ENCODE measurements at regions not wholly inside any gene's neighbourhood (a gene's known extent, or its start where the extent isn't known, plus 50 kb on each side); places are given as distances from the start of the nearest gene placed in this dataset.
"Not testable (repeated sequence)": the region's sequence is repeated elsewhere in the genome, so short reads cannot be mapped to it uniquely, and the experiment has no call there.

- no peaks in the 10 kb centered on the region for H3K27me3 ChIP-seq (ENCODE audit: control insufficient read depth, insufficient read depth, low read length)
- Mint-ChIP-seq H3K4me1 (no peaks in the 10 kb centered on the region), H3K36me3 (no peaks in the 10 kb centered on the region), H3K4me3 (no peak overlapping the region), H3K9me3 (no peaks in the 10 kb centered on the region), H3K27me3 (ENCODE audit: low read depth in 2 of 2) (no peaks in the 10 kb centered on the region), H3K27ac (no peak overlapping the region)
- no peaks in the 10 kb centered on the region for H3K36me3 ChIP-seq (ENCODE audit: control insufficient read depth, insufficient read depth, low read length)
- intact Hi-C loops (cut with micrococcal nuclease), result no loop called here
- no peak overlapping the region for H3K4me3 ChIP-seq (ENCODE audit: low read length)
- WGBS (ENCODE audit: insufficient coverage), result 67% methylated on average over 1 of the region's 2 CpGs
- ATAC-seq (no peak), DNase-seq (no peak)
- H3K9me3 ChIP-seq (ENCODE audit: control insufficient read depth, insufficient read depth, low read length), result no peaks in the 10 kb centered on the region
- TF ChIP-seq CTCF (IDR thresholded peaks at IDR 0.05), result no peak
- no peak overlapping the region for H3K27ac ChIP-seq (ENCODE audit: low read length)
- H3K4me1 ChIP-seq (ENCODE audit: control insufficient read depth, insufficient read depth, low read length), result no peaks in the 10 kb centered on the region
These were observed 108.9 kb upstream of the AHI1 start for GRCh38 chr6:135606392-135606791.

GRCh38 chr6:135608031-135608430 is 110.5 kb upstream of the AHI1 start:
- no peaks in the 10 kb centered on the region for H3K4me1 ChIP-seq (ENCODE audit: control insufficient read depth, insufficient read depth, low read length)
- Mint-ChIP-seq H3K27me3 (ENCODE audit: low read depth in 2 of 2) (no peaks in the 10 kb centered on the region), H3K9me3 (no peaks in the 10 kb centered on the region), H3K4me1 (no peaks in the 10 kb centered on the region), H3K4me3 (no peak overlapping the region), H3K36me3 (no peaks in the 10 kb centered on the region), H3K27ac (no peak overlapping the region)
- TF ChIP-seq CTCF (IDR thresholded peaks at IDR 0.05), result no peak
- H3K9me3 ChIP-seq (ENCODE audit: control insufficient read depth, insufficient read depth, low read length), result no peaks in the 10 kb centered on the region
- no peak for DNase-seq
- H3K4me3 ChIP-seq (ENCODE audit: low read length), result no peak overlapping the region
- ATAC-seq, result no peak
- H3K27me3 ChIP-seq (ENCODE audit: control insufficient read depth, insufficient read depth, low read length), result no peaks in the 10 kb centered on the region
- no peak overlapping the region for H3K27ac ChIP-seq (ENCODE audit: low read length)
- WGBS (ENCODE audit: insufficient coverage), result 95% methylated on average over 3 of the region's 3 CpGs
- H3K36me3 ChIP-seq (ENCODE audit: control insufficient read depth, insufficient read depth, low read length), result no peaks in the 10 kb centered on the region
- intact Hi-C loops (cut with micrococcal nuclease), result no loop called here

- H3K9me3 ChIP-seq (ENCODE audit: control insufficient read depth, insufficient read depth, low read length); H3K4me3 Mint-ChIP-seq; intact Hi-C loops (cut with micrococcal nuclease); H3K4me1 ChIP-seq (ENCODE audit: control insufficient read depth, insufficient read depth, low read length); H3K9me3 Mint-ChIP-seq; DNase-seq; H3K36me3 ChIP-seq (ENCODE audit: control insufficient read depth, insufficient read depth, low read length); ATAC-seq; H3K36me3 Mint-ChIP-seq; H3K27me3 Mint-ChIP-seq (ENCODE audit: low read depth in 2 of 2); H3K27ac ChIP-seq (ENCODE audit: low read length); H3K27ac Mint-ChIP-seq; H3K4me3 ChIP-seq (ENCODE audit: low read length); H3K27me3 ChIP-seq (ENCODE audit: control insufficient read depth, insufficient read depth, low read length); H3K4me1 Mint-ChIP-seq: not testable (repeated sequence)
- 100% methylated on average over 2 of the region's 6 CpGs for WGBS (ENCODE audit: insufficient coverage)
These were observed 112.7 kb upstream of the AHI1 start for GRCh38 chr6:135610192-135610591.

- Histone ChIP-seq H3K4me3 (ENCODE audit: low read length) (no peak overlapping the region), H3K36me3 (ENCODE audit: control insufficient read depth, insufficient read depth, low read length) (no peaks in the 10 kb centered on the region), H3K9me3 (ENCODE audit: control insufficient read depth, insufficient read depth, low read length) (no peaks in the 10 kb centered on the region), H3K4me1 (ENCODE audit: control insufficient read depth, insufficient read depth, low read length) (no peaks in the 10 kb centered on the region), H3K27ac (ENCODE audit: low read length) (no peak overlapping the region), H3K27me3 (ENCODE audit: control insufficient read depth, insufficient read depth, low read length) (no peaks in the 10 kb centered on the region)
- H3K9me3 Mint-ChIP-seq, result no peaks in the 10 kb centered on the region
- no peak overlapping the region for H3K4me3 Mint-ChIP-seq
- WGBS (ENCODE audit: insufficient coverage), result 100% methylated on average over 1 of the region's 2 CpGs
- peaks cover 0 to 13% of the 10 kb centered on the region in 2 donors for H3K27me3 Mint-ChIP-seq (ENCODE audit: low read depth in 2 of 2)
- DNase-seq (no peak), ATAC-seq (no peak)
- intact Hi-C loops (cut with micrococcal nuclease), result no loop called here
- no peaks in the 10 kb centered on the region for H3K36me3 Mint-ChIP-seq
- no peaks in the 10 kb centered on the region for H3K4me1 Mint-ChIP-seq
- no peak for TF ChIP-seq CTCF (IDR thresholded peaks at IDR 0.05)
- H3K27ac Mint-ChIP-seq, result peak overlapping the region in 1 of 2 donors; percentile 37
These were observed 119.1 kb upstream of the AHI1 start for GRCh38 chr6:135616655-135617054.

All from natural killer cell (primary cell).